ENCODE measurements at regions not wholly inside any gene's neighbourhood (a gene's known extent, or its start where the extent isn't known, plus 50 kb on each side); places are given as distances from the start of the nearest gene placed in this dataset.

GRCh38 chrX:13900351-13900750 lies 83.5 kb upstream of the GPM6B start:
- Histone ChIP-seq H3K27me3 (replicated peaks; ENCODE audit: insufficient read depth, low read length) (no peaks in the 10 kb centered on the region), H2AFZ (ENCODE audit: low read length) (no peak overlapping the region), H3K4me2 (ENCODE audit: low read depth, low read length) (no peak overlapping the region)

GRCh38 chrX:13899607-13900006 lies 82.7 kb upstream of the GPM6B start:
- H3K4me3 ChIP-seq (ENCODE audit: low read length) = no peak overlapping the region
- H3K27ac ChIP-seq (ENCODE audit: low read length) = no peak overlapping the region
- TF ChIP-seq EZH2phosphoT487 (IDR thresholded peaks at IDR 0.05; ENCODE audit: low read length) = no peak
- no peak for TF ChIP-seq CTCF (IDR thresholded peaks at IDR 0.05; ENCODE audit: low read length)
- no peak for TF ChIP-seq EZH2 (optimal IDR thresholded peaks at IDR 0.05; ENCODE audit: low read depth, low read length)
- no peak overlapping the region for H3K4me2 ChIP-seq (ENCODE audit: low read depth, low read length)
- H3K9ac ChIP-seq (ENCODE audit: low read length) = no peak overlapping the region
- H3K27me3 ChIP-seq (replicated peaks; ENCODE audit: insufficient read depth, low read length) = no peaks in the 10 kb centered on the region
- H3K79me2 ChIP-seq (ENCODE audit: low read length) = no peaks in the 10 kb centered on the region
- H3K9me2 ChIP-seq (replicated peaks; ENCODE audit: insufficient read depth, low read length) = no peaks in the 10 kb centered on the region
- H3K36me3 ChIP-seq (replicated peaks; ENCODE audit: insufficient read depth, low read length) = no peaks in the 10 kb centered on the region
- H3K9me3 ChIP-seq (replicated peaks; ENCODE audit: insufficient read depth, low read length) = no peaks in the 10 kb centered on the region
- H3K4me1 ChIP-seq (ENCODE audit: low read length) = no peaks in the 10 kb centered on the region
- no peaks in the 10 kb centered on the region for H3F3A ChIP-seq (ENCODE audit: insufficient read depth, low read length)
- DNase-seq = no peak
- H4K20me1 ChIP-seq (ENCODE audit: insufficient read depth, low read length) = no peaks in the 10 kb centered on the region
- H2AFZ ChIP-seq (ENCODE audit: low read length) = no peak overlapping the region

More at GRCh38 chrX:13900351-13900750, 83.5 kb upstream of the GPM6B start:
- Histone ChIP-seq H3F3A (ENCODE audit: insufficient read depth, low read length) (no peaks in the 10 kb centered on the region), H3K9me3 (replicated peaks; ENCODE audit: insufficient read depth, low read length) (no peaks in the 10 kb centered on the region), H3K79me2 (ENCODE audit: low read length) (no peaks in the 10 kb centered on the region), H3K36me3 (replicated peaks; ENCODE audit: insufficient read depth, low read length) (no peaks in the 10 kb centered on the region), H3K9me2 (replicated peaks; ENCODE audit: insufficient read depth, low read length) (no peaks in the 10 kb centered on the region), H4K20me1 (ENCODE audit: insufficient read depth, low read length) (no peaks in the 10 kb centered on the region), H3K4me3 (ENCODE audit: low read length) (no peak overlapping the region), H3K9ac (ENCODE audit: low read length) (no peak overlapping the region), H3K27ac (ENCODE audit: low read length) (no peak overlapping the region), H3K4me1 (ENCODE audit: low read length) (no peaks in the 10 kb centered on the region)
- no peak for TF ChIP-seq EZH2 (optimal IDR thresholded peaks at IDR 0.05; ENCODE audit: low read depth, low read length)
- TF ChIP-seq CTCF (IDR thresholded peaks at IDR 0.05; ENCODE audit: low read length) = no peak
- no peak for TF ChIP-seq EZH2phosphoT487 (IDR thresholded peaks at IDR 0.05; ENCODE audit: low read length)
- DNase-seq = no peak

GRCh38 chrX:13898603-13899002 lies 81.7 kb upstream of the GPM6B start:
- no peaks in the 10 kb centered on the region for H3K79me2 ChIP-seq (ENCODE audit: low read length)
- no peak overlapping the region for H3K9ac ChIP-seq (ENCODE audit: low read length)
- H3K27me3 ChIP-seq (replicated peaks; ENCODE audit: insufficient read depth, low read length) = no peaks in the 10 kb centered on the region
- no peaks in the 10 kb centered on the region for H3K36me3 ChIP-seq (replicated peaks; ENCODE audit: insufficient read depth, low read length)
- H3K27ac ChIP-seq (ENCODE audit: low read length) = no peak overlapping the region
- DNase-seq = no peak
- H3K9me3 ChIP-seq (replicated peaks; ENCODE audit: insufficient read depth, low read length) = no peaks in the 10 kb centered on the region
- no peaks in the 10 kb centered on the region for H3K9me2 ChIP-seq (replicated peaks; ENCODE audit: insufficient read depth, low read length)
- no peak overlapping the region for H2AFZ ChIP-seq (ENCODE audit: low read length)
- no peaks in the 10 kb centered on the region for H3F3A ChIP-seq (ENCODE audit: insufficient read depth, low read length)
- H4K20me1 ChIP-seq (ENCODE audit: insufficient read depth, low read length) = no peaks in the 10 kb centered on the region
- H3K4me2 ChIP-seq (ENCODE audit: low read depth, low read length) = no peak overlapping the region
- TF ChIP-seq EZH2 (optimal IDR thresholded peaks at IDR 0.05; ENCODE audit: low read depth, low read length) (no peak), EZH2phosphoT487 (IDR thresholded peaks at IDR 0.05; ENCODE audit: low read length) (no peak), CTCF (IDR thresholded peaks at IDR 0.05; ENCODE audit: low read length) (no peak)
- H3K4me1 ChIP-seq (ENCODE audit: low read length) = no peaks in the 10 kb centered on the region
- no peak overlapping the region for H3K4me3 ChIP-seq (ENCODE audit: low read length)

Data from MM.1S (cell line).